Stimulated activated CD8-positive, alpha-beta memory T cell treated with anti-CD3 and anti-CD28 coated beads, Interleukin-2, amount 100 ng/mL, for 48 hours (primary cell): ENCODE measurements at regions not wholly inside any gene's neighbourhood (a gene's known extent, or its start where the extent isn't known, plus 50 kb on each side); places are given as distances from the start of the nearest gene placed in this dataset.
"Not testable (repeated sequence)": the region's sequence is repeated elsewhere in the genome, so short reads cannot be mapped to it uniquely, and the experiment has no call there.

ENCODE experiments used
- DNase-seq, 2 donors: peaks; one replicate each; pipeline ENCODE4 v3.0.0-alpha.2; 2020; ENCODE audit warnings: low read depth in 2 of 2

DNA sequence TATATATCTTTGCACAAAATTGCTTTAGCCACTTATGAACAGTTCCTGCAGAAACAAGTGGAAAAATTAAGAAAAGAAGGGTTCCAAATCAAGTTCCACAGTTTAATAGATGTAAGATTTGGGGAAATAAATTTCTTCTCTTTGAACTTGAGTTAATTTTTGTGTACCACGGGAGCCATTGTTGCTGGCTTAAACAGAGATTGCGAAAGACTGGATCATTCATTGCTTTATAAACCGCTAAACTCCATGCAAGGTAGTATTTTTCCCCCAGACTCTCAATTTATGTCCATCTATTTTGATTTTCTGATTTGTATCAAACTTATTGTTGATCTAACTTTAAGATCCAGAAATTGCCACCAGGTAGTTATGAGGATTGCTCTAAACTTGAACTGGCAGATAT is 246.1 kb upstream of the ADGRL4 start:
- DNase-seq, result no peak

DNA sequence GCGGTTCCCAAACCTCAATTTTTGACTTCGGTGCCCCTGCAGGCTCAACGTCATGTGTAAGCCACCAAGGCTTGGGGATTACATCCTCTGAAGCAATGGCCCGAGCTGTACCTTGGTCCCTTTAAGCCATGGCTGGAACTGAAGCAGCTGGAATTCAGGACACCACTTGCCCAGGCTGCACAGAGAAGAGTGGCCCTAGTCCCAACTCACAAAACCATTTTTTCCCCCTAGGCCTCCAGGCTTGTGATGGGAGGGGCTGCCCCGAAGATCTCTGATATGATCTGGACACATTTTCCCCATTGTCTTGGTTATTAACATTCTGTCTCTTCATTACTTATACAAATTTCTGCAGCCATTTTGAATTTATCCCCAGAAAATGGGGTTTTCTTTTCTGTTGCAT is 233.3 kb upstream of the ADGRL4 start:
- no peak for DNase-seq

DNA sequence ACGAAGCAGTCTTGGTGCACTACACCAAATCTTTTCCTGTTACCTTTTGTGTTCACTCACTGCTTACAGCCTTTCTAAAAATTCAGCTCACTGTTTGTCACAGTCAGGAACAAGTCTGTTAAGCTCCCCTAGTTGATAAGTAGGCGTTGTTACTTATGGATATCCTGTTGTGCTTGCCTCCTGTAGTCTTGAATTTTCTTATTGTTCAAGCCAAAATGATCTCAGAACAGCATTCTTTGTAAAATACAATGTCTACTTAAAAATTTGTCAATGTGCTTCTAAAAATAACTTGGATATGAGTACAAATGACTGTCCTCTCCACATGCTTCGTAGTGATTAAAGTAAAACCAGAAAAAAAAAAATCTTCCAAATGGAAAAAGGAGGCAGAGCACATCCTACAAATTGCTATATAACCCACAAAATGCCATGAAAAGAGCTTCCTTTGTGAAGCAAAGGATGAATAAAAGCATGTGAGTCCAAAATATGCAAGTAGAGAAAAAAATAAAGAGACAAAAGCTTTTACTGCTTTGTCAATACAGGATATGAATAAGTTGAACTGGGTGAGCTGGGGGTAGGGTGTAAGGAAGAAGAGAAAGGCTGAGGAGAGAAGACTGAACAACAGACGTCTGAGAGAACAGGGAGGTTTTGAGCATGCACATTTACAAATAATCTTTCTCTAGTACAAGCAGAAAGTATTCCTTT is 228.9 kb upstream of the ADGRL4 start:
- no peak for DNase-seq

DNA sequence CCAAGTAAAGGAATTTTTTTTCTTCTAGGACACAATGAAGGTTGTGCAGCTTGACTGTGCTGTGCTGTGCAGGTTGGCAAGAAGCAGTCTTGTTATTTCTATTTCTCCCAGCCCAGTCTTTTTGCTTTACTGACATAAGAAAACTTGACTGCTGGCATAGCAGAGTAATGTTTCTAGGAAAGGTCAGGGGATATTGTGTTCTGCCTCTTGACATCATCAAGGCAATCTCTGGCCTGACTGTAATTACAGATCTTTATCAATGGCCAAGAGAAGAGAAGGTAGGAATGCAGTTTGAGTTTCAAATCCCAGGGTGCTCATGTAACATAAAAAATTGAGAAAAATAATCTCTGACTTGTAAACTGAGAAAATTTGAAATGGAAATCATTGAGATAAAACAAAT is 226.3 kb upstream of the ADGRL4 start:
- no peak for DNase-seq

DNA sequence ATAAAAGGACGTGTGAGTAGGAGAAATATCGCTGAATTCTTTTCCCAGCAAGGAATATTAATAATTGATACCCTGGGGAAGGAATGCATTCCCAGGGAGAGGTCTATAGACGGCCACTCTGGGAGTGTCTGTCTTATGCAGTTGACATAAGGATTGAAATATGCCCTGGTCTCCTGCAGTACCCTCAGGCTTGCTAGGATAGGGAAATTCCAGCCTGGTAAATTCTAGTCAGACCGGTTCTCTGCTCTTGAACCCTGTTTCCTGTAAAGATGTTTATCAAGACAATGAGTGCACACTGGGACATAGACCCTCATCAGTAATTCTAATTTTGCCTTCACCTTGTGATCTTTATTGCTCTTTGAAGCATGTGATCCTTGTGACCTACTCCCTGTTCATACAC is 224.2 kb upstream of the ADGRL4 start:
- DNase-seq, result not testable (repeated sequence)

DNA sequence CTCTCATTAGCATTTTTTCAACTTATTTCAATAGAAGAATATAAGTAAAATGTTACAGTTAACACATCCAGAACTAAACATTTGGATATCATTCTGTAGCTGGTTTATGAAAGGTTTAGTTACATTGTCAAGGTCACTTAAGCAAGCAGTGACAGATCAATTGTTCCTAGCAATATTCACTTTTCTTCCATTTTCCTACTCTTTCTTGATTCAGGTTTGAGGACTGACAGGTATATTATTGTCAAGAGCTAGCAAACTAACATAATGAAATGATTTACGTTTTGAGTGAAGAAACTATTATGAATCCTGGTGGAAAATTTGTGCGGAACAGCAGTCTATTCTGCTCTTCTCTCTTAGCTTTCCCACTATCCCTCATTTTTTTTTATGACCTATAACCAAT is 220.4 kb upstream of the ADGRL4 start:
- DNase-seq, result no peak

DNA sequence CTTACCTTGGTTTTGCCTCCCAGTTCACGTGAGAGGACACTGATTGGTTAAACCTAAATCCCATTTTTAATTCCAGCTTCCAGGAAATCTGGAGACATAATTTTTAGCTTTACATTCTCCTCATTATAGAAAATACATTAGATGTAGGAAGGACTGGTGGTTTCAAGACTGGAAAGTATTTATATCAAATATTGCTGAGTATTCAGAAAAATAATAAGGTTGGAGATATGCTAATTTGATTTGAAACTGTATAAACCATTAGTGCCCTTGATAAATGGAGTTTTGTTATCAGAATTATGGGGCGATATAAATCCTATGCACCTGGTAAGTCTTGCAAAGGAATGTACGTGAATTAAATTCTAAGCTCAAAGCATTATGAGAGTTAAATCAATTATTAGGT is 218.0 kb upstream of the ADGRL4 start:
- no peak for DNase-seq

DNA sequence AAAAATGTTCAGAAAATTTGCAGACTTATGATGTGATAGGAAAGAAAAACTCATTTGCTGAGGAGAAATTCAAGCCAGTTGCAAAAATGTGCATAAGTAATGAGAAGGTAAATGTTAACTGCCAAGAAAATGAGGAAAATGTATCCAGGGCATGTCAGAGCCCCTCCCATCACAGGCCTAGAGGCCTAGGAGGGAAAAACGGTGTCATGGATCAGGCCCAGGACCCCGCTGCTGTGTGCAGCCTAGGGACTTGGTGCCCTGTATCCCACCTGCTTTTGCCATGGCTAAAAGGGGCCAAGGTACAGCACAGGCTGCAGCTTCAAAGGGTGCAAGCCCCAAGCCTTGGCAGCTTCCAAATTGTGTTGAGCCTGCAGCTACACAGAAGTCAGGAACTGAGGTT is 214.0 kb upstream of the ADGRL4 start:
- DNase-seq, result no peak

DNA sequence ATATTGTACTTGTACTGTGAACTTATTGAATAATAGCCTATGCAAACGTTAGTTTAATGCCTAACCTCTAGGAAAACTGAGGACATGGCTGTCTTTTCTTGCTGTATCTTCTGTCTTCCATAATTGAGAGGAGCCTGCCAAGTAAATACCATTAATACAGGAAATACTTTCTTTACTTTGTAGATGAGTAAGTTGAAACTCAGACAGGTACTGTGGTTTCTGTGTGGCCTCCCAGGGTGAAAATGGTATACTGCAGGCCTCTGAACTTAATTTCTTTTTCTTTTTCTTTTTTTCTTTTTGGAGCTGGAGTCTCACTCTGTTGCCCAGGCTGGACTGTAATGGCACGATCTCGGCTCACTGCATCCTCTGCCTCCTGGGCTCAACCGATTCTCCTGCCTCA is 208.8 kb upstream of the ADGRL4 start:
- no peak for DNase-seq

DNA sequence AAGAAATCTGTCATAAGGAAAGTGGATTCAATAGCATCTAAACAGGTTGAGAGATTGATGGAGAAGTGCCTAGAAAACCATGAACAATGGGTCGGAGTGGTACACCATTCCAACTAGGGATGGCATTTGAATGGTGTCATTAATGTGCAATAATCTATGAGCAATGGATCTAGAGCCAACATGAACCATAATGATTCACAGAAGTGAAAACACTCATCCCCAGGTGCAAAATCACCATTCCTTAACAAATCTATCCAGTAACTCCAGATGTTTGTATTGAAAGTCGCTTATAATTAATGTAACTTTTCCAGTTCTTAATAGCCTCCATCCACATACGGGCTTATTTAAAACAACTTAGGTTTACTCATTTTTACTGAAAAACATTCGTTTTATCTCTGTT is 201.3 kb upstream of the ADGRL4 start:
- DNase-seq, result no peak

DNA sequence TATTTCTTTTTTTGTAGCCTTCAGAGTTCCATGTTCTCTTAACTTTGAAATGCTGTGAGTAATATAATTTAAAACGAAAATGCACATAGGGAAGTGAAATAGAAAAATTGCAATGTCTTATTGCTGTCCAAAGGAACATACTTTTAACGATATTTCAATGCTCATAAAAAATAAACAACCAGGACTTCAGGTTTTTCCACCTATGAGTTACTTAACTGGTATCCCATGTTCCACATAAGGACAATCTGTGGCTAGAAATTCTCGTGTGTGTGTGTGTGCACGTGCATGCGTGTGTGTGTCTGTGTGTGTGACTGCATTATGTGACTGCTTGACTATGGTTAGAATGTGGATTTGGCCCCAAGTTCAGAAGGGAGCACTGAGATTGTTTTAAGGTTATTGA is 200.8 kb upstream of the ADGRL4 start:
- DNase-seq, result no peak

DNA sequence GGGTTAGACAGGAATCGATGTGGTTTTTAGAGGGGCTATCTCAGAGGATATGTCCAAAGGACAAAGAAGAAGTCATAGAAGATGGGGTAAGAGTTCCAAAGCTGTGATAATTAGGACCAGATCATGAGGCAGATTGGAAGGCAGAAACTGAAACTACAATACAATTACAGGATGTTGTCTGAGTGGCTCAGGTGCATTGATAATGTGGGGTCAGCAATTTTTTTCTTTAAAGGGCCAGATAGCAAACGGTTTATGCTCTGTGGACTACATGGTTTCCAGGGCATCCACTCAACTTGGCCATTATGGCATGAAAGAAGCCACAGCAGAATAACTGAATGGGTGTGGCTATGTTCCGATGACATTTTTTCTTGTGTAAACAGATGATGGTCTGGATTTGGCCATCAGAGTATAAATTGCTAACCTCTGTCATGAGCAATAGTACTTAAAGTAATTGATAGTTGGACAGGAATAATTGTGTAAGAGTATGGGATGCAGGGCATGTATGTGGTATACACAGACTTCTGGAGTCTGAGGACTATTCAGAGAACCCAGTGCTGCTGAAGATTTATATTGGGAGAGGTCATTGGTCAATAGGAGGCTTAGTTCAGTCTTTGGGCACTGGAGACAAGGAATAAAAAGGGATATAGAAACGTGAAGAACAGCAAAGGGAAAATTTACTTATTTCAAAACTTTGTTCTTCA is 198.4 kb upstream of the ADGRL4 start:
- no peak for DNase-seq

DNA sequence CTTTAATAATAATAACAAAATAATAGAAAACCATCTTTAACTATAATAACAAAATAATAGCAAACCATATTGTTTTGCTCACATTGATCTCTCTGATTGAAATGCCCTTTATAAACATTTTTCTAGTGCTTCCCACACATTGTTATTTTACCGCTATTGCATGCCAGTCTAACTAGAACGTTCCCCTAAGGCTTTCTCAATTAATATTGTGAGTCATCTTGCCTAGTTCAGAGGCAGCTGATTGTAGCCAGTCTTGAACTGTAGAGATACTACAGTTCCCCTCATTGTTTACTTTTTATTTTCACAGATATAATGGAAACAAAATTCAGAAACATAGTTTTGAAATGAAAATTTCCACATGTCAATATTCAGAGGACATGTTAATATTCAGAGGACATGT is 192.3 kb upstream of the ADGRL4 start:
- DNase-seq, result no peak

DNA sequence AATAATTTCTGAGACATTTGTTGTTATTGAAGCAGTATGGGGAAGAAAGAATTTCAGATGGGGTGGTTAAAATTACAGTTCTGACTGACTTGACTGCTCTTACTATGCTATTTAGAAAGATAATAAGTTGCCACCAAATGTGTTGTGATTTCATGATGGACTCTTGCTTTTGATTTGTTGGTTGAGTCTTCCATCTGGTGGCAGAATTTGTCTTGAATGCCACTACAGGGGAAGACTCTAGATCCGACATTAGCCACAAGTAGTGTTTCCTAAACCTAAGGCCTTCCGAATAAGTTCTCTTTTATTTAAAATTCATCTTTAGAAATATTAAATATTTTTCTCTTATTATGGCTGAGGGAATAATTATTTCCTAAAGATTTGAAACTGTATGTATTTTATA is 190.9 kb upstream of the ADGRL4 start:
- DNase-seq, result no peak

DNA sequence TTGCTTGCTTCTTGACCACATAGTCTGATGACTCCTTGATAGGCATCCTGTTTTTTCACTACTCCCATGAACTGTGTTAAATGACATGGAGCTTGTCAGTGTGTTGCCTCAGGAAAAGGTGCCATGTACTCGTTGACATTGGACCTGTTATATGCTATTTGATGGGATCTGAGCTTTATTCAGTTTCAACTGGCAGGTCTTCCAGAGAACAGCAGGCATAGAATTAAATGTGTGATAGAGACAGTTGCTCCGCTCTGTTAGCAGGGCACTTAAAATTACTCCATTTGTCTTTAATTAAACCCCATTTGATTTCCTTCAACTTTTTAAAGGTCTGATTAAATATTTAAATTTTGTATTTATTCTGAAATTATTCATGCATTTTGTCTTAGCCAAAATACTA is 189.7 kb upstream of the ADGRL4 start:
- DNase-seq, result no peak

DNA sequence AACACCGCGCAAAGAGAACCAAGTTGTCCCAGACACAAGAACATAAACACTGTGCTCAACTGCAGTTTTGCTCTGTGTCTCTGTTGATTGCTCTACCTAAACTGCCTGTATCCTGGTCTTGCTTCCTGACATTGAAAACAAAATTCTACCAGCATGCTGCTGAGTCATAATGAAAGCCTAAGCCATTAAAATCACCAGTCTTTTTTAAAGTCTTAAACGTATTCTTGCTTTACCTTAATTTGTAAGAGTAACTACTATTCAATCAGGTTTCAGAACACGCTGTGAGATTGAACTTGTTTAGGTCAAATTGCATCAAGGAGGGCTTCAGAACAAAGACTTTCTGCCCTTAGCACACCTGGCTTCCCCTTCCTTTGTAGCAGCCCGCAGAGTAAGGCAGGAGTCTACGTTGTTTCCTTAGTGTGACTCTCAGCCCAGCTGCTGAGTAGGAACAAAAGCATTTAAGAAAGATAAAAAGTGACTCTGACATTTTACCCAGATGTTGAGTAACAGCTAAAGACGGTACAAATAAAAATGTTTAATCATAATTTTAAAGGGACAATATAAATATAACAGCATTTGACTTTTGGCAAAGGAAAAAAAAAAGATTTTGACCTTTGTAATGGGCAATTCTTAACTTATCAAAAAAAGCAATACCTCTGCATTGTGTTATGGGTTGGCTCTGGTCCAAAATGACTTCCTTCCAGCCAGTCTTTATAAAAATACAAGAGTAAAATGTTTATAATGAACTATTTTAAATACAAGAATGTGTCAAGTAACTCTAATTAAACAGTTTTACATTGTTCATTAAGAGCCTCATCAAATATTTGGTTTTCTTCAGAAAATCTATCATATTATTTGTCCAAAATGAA is 186.9 kb upstream of the ADGRL4 start:
- DNase-seq, result no peak

DNA sequence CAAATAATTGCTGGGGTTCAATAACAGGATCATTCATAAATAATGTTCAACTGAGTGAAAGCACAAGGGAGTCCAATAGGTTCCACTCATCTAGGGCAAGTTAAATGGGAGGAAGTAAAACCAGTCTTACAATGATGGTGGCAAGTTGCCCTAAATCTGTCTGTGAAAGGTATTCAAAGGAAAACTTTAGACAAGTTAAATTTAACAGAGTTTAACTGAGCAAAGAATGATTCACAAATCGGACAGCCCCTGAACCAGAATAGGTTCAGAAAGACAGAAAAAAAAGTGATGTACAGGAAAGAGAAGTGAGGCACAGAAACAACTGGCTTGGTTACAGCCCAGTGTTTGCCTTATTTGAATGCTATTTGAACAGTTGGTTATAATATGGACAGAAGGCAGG is 183.5 kb upstream of the ADGRL4 start:
- no peak for DNase-seq

DNA sequence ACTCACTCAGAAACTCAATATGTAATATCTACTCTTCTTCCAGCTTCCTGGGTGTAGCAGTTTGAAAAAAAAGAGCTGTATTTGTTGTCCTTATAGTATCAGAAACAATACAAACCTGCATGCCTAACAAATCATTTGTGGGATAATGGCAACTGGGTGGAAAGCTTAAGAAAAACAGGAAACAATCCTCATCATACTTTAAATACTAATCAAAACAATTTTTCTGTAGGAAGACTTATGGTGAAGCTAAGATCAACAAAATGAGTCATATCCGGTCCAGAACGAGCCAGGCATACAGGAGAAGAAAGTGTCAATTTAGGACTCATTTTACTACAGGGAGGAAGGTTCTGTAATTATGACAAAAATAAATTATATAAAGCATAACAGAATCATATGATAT is 181.8 kb upstream of the ADGRL4 start:
- DNase-seq, result no peak

DNA sequence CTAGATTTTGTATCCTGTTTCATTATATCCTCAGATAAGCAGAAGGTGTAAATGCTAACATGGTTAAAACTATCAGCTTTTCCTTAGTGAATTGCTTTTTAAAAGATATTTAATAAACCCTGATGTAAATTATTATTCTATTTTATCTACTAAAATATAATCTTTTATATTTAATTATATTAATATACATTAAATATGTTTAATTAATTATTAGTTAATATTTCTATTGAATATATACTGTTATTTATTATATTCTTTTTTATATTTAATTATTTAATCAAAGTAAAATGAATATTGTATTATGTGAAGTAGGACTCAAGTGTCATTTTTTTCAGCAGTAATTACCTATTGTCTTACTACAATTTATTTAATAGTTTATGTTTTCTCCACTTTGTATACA is 179.7 kb upstream of the ADGRL4 start:
- no peak for DNase-seq

DNA sequence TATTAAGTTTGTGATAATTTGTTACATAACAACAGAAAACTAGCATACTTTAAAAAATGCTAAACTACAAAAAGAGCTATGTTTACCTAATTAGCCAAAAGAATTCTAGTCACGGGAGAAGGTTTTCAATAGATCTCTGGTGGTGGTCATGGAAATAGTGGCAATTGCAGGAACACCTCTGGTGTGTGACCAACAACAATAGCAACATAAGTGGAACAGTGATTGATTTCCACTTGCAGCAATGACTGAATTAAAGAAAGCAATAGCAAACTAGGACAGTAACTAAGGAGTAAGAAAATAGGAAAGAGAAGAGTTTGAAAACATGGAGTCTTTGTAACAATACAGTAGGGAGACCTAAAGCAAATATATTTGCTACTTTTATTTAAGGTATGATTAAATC is 171.3 kb upstream of the ADGRL4 start:
- DNase-seq, result no peak

DNA sequence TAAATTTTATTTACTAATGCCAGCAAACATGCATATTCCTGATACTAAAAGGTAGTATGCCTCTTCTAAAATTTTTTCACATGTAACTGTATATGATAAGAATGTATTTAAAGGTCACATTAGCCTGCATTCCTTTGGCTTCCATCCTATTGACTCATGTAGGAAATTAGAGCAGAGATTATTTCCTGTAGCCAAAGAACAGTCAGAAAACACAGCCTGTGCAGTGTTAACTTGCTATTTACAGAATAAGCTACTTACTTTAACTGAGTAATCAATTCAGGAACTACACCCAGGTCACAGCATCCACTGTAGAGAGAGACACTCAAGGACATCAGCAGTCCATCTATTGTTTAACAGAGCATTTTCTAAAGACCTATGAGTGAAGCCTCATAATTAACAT is 154.5 kb upstream of the ADGRL4 start:
- DNase-seq, result no peak

DNA sequence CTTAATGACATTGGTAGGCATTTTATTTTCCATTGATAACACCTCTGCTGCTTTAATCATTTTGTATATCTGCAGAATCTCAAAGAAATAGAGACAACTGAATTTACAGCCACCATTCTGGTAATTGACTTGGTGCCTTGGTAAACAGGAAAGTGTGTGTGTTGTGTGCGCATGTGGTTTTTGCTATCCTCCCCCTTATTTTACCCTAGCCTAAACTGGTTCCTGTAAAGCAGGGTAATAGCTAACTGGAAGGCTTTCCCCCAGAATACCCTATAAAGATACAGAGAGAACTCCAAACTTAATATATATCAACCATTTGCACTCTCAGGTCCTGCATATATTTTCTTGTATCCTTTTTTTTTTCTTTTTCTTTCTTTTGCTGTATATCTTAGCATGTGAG is 149.5 kb upstream of the ADGRL4 start:
- DNase-seq, result no peak
